ENCODE measurements at regions not wholly inside any gene's neighbourhood (a gene's known extent, or its start where the extent isn't known, plus 50 kb on each side); places are given as distances from the start of the nearest gene placed in this dataset.

DNA sequence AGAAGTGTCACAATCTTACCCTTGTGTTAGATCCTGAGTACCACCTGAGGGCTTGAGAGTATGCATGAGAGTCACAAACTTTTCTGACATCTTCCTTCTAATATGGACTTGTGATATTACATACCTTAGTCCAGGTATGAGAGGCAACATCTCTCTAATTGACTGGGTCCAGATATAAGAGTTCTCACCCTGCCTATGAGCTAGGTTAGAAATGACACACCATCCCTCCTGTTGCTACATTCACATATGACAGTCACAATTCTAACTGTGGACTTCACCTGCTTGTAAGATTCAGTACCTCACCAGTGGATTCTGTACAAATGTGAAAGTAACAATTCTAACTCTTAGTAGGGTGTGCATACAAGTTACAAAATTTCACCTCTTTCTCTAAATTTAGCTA is 245.2 kb downstream of the RPS4Y2 start:
- TF ChIP-seq, protein P1, sequence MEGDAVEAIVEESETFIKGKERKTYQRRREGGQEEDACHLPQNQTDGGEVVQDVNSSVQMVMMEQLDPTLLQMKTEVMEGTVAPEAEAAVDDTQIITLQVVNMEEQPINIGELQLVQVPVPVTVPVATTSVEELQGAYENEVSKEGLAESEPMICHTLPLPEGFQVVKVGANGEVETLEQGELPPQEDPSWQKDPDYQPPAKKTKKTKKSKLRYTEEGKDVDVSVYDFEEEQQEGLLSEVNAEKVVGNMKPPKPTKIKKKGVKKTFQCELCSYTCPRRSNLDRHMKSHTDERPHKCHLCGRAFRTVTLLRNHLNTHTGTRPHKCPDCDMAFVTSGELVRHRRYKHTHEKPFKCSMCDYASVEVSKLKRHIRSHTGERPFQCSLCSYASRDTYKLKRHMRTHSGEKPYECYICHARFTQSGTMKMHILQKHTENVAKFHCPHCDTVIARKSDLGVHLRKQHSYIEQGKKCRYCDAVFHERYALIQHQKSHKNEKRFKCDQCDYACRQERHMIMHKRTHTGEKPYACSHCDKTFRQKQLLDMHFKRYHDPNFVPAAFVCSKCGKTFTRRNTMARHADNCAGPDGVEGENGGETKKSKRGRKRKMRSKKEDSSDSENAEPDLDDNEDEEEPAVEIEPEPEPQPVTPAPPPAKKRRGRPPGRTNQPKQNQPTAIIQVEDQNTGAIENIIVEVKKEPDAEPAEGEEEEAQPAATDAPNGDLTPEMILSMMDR (IDR thresholded peaks at IDR 0.05) = no peak
- no peak for TF ChIP-seq POLR2A (IDR thresholded peaks at IDR 0.05)

All from Peyer's patch (tissue), 4 donors.